Naive thymus-derived CD8-positive, alpha-beta T cell (primary cell): ENCODE measurements at regions not wholly inside any gene's neighbourhood (a gene's known extent, or its start where the extent isn't known, plus 50 kb on each side); places are given as distances from the start of the nearest gene placed in this dataset.
"Not testable (repeated sequence)": the region's sequence is repeated elsewhere in the genome, so short reads cannot be mapped to it uniquely, and the experiment has no call there.

ENCODE experiments used
- ATAC-seq, 2 donors: fragments of 150-1000 bp; cut with Tn5 transposase in 1 of 2; sonication (Bioruptor Pico), chemical (Tn5 transposase) in 1 of 2; 1 replicate in 1 of 2; 2 replicates in 1 of 2; pipeline ENCODE4 v1.10.0; 2021; ENCODE audit warnings: mild to moderate bottlenecking in 2 of 2, moderate library complexity in 2 of 2
- POLR2A ChIA-PET: fragments of 350-600 bp; sonication (Branson Sonifier 250); formaldehyde crosslinking; loops from one replicate; lab custom pipeline; 2021; ENCODE audit warnings: antibody characterized with exemption; lab: Charles Lee
- DNase-seq, 10 donors: peaks; one replicate each; pipeline versions ENCODE4 v3.0.0 to v3.0.0-alpha.2; 2020 to 2022
- H3K27ac Mint-ChIP-seq, 10 donors: one replicate each; pipeline ENCODE4 v1.8.0; 2020 to 2022; ENCODE audit warnings: mild to moderate bottlenecking in 10 of 10, mixed read lengths in 10 of 10, moderate library complexity in 4 of 10, inconsistent platforms in 1 of 10
- H3K27me3 Mint-ChIP-seq, 5 donors: one replicate each; pipeline ENCODE4 v1.8.0; 2021 to 2022; ENCODE audit warnings: mixed read lengths in 5 of 5
- H3K36me3 Mint-ChIP-seq, 3 donors: one replicate each; pipeline ENCODE4 v1.8.0; 2020 to 2022; ENCODE audit warnings: mixed read lengths in 3 of 3, mild to moderate bottlenecking in 2 of 3, inconsistent platforms in 1 of 3
- H3K4me1 Mint-ChIP-seq, 4 donors: one replicate each; pipeline ENCODE4 v1.8.0; 2021 to 2022; ENCODE audit warnings: mixed read lengths in 4 of 4
- H3K4me3 Mint-ChIP-seq, 10 donors: one replicate each; pipeline ENCODE4 v1.8.0; 2020 to 2022; ENCODE audit warnings: mild to moderate bottlenecking in 10 of 10, mixed read lengths in 10 of 10, moderate library complexity in 6 of 10, inconsistent platforms in 1 of 10
- H3K9me3 Mint-ChIP-seq, 9 donors: one replicate each; pipeline ENCODE4 v1.8.0; 2020 to 2022; ENCODE audit warnings: mixed read lengths in 9 of 9, mild to moderate bottlenecking in 3 of 9, inconsistent platforms in 1 of 9, moderate library complexity in 1 of 9

- Mint-ChIP-seq H3K27ac (no peak overlapping the region), H3K36me3 (peaks cover 0 to 41% (median 5%) of the 10 kb centered on the region in 3 donors), H3K4me1 (peaks cover 0 to 8% (median 0%) of the 10 kb centered on the region in 4 donors), H3K27me3 (peaks cover 0 to 3% (median 0%) of the 10 kb centered on the region in 5 donors), H3K9me3 (peaks cover 0 to 50% (median 28%) of the 10 kb centered on the region in 9 donors), H3K4me3 (no peak overlapping the region)
- DNase-seq (no peak), ATAC-seq (no peak)
- POLR2A ChIA-PET = no interaction called here
These were observed 759.4 kb downstream of the DIAPH3 start for GRCh38 chr13:59404331-59404730.

- H3K27me3 Mint-ChIP-seq = peaks cover 0 to 11% (median 9%) of the 10 kb centered on the region in 5 donors
- H3K27ac Mint-ChIP-seq, ATAC-seq, H3K4me3 Mint-ChIP-seq, POLR2A ChIA-PET, DNase-seq, H3K4me1 Mint-ChIP-seq: not testable (repeated sequence)
- peaks cover 0 to 41% (median 5%) of the 10 kb centered on the region in 3 donors for H3K36me3 Mint-ChIP-seq
- peaks cover 0 to 50% (median 28%) of the 10 kb centered on the region in 9 donors for H3K9me3 Mint-ChIP-seq
These were observed 756.5 kb downstream of the DIAPH3 start for GRCh38 chr13:59407251-59407650.

DNA sequence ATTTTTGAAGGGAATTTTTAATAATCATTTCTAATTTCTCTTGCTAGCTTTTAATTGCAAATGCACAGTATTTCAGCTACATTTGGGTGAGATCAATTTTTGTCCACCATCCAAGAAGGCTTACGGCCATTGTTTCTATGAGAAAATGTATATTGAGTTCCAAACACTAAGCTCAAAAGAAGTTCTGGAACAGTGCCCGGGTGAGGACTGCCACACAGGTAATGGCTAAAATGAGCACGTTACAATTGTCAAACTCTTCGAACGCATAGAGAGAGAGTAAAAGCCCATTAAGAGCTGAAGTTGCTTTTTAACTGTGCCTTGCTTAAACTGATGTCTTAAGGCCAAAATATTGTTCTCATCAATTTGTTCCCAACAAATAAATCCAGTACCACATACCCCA, 755.0 kb downstream of the DIAPH3 start:
- Mint-ChIP-seq H3K27ac (no peak overlapping the region), H3K4me1 (peaks cover 0 to 8% (median 0%) of the 10 kb centered on the region in 4 donors), H3K36me3 (peaks cover 0 to 29% (median 5%) of the 10 kb centered on the region in 3 donors), H3K9me3 (peaks cover 0 to 41% (median 20%) of the 10 kb centered on the region in 9 donors), H3K27me3 (peaks cover 0 to 9% (median 8%) of the 10 kb centered on the region in 5 donors), H3K4me3 (no peak overlapping the region)
- ATAC-seq = no peak
- no peak for DNase-seq
- POLR2A ChIA-PET = no interaction called here

GRCh38 chr13:59409211-59409610, 754.5 kb downstream of the DIAPH3 start:
- Mint-ChIP-seq H3K36me3 (peaks cover 0 to 29% (median 5%) of the 10 kb centered on the region in 3 donors), H3K27ac (no peak overlapping the region), H3K4me3 (no peak overlapping the region), H3K9me3 (peaks cover 0 to 36% (median 17%) of the 10 kb centered on the region in 9 donors), H3K27me3 (peaks cover 0 to 9% (median 8%) of the 10 kb centered on the region in 5 donors), H3K4me1 (peaks cover 0 to 8% (median 0%) of the 10 kb centered on the region in 4 donors)
- POLR2A ChIA-PET = no interaction called here
- ATAC-seq = no peak
- DNase-seq = no peak

DNA sequence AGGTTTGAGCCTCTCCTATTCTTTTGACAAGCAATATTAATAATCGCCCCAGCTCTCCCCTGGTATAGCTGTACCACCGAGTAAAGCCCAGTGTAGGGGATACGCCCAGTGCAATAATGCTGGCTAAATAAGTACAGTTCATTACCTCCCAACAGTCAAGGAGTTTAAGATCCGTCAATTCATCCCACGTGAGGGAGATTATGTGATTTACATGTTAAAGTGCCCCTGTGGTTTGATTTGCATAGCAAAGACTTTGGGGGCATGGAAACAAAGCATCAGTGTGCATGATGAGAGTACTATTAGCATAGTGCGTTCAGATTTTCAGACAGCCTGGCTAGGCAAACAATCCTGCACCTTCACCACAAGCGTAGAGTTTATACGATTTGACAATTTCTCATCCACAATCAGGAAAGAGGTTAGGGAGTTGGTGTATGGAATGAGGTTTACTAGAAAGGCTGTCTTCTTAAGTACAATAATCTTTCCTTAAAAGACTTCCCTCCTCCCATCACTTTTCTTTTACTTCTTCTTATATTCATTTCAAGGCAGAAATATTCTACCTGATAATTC, 754.0 kb downstream of the DIAPH3 start:
- POLR2A ChIA-PET = no interaction called here
- Mint-ChIP-seq H3K4me3 (no peak overlapping the region), H3K27ac (no peak overlapping the region), H3K9me3 (peaks cover 0 to 33% (median 17%) of the 10 kb centered on the region in 9 donors), H3K27me3 (peaks cover 0 to 9% (median 8%) of the 10 kb centered on the region in 5 donors), H3K4me1 (peaks cover 0 to 8% (median 0%) of the 10 kb centered on the region in 4 donors), H3K36me3 (peaks cover 0 to 29% (median 5%) of the 10 kb centered on the region in 3 donors)
- ATAC-seq (no peak), DNase-seq (no peak)

DNA sequence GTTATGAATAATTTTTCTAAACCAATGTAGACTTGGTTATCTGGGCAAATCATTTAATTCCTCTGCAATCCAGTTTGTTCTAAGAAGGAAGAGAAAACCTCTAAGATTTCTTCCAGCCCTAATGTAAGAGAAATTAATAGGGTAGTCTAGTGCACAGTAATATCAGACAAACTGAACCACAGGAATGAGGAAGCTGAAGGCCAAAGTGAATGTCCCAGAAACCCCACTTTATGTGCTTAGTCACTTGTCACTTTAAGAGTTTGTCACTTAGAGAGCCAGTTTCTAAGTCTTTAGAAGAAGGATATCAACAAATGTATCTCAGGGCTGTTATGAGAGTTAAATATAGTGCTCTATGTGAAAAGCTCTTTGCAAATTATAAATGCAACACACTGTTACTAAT, 750.6 kb downstream of the DIAPH3 start:
- peaks cover 0 to 8% (median 0%) of the 10 kb centered on the region in 9 donors for H3K9me3 Mint-ChIP-seq
- no peak overlapping the region for H3K4me3 Mint-ChIP-seq
- no peak for ATAC-seq
- POLR2A ChIA-PET = no interaction called here
- no peak for DNase-seq
- no peaks in the 10 kb centered on the region for H3K4me1 Mint-ChIP-seq
- H3K27ac Mint-ChIP-seq = no peak overlapping the region
- peaks cover 0 to 9% (median 8%) of the 10 kb centered on the region in 5 donors for H3K27me3 Mint-ChIP-seq
- peaks cover 0 to under 1% (median 0%) of the 10 kb centered on the region in 3 donors for H3K36me3 Mint-ChIP-seq

- no peaks in the 10 kb centered on the region for H3K4me1 Mint-ChIP-seq
- peaks cover 0 to 9% (median 8%) of the 10 kb centered on the region in 5 donors for H3K27me3 Mint-ChIP-seq
- no peak overlapping the region for H3K4me3 Mint-ChIP-seq
- H3K27ac Mint-ChIP-seq = no peak overlapping the region
- POLR2A ChIA-PET = no interaction called here
- peaks cover 0 to 2% (median 0%) of the 10 kb centered on the region in 9 donors for H3K9me3 Mint-ChIP-seq
- DNase-seq (no peak), ATAC-seq (no peak)
- no peaks in the 10 kb centered on the region for H3K36me3 Mint-ChIP-seq
These were observed 749.7 kb downstream of the DIAPH3 start for GRCh38 chr13:59414006-59414405.

DNA sequence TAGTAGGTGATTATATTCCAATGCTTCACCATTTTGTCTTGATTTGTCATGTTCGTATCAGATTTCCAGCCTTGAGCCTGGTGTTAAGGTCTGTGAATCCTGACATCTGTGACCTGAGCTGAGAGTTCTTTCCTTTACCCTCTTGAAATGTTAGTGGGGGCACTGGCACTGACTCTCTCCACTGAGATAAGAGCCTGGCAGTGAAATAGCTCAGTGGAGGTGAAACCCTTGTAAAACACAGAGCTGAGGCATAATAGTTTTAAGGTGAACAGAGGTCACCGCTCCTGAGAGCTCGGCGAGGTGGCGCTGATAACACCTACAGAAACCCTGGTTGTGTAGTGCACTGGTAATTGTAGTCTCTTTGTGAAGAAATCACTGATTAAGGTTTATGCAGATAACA, 748.2 kb downstream of the DIAPH3 start:
- Mint-ChIP-seq H3K4me1 (no peaks in the 10 kb centered on the region), H3K4me3 (no peak overlapping the region), H3K27ac (no peak overlapping the region), H3K9me3 (peaks cover 0 to 9% (median 0%) of the 10 kb centered on the region in 9 donors), H3K27me3 (peaks cover 0 to 8% (median 7%) of the 10 kb centered on the region in 5 donors), H3K36me3 (no peaks in the 10 kb centered on the region)
- DNase-seq (no peak), ATAC-seq (no peak)
- POLR2A ChIA-PET = no interaction called here

GRCh38 chr13:59416561-59416960, 747.2 kb downstream of the DIAPH3 start:
- Mint-ChIP-seq H3K4me3 (no peak overlapping the region), H3K4me1 (no peaks in the 10 kb centered on the region), H3K27ac (no peak overlapping the region), H3K36me3 (no peaks in the 10 kb centered on the region), H3K9me3 (peaks cover 0 to 8% (median 0%) of the 10 kb centered on the region in 9 donors), H3K27me3 (peaks cover 0 to 4% (median 0%) of the 10 kb centered on the region in 5 donors)
- POLR2A ChIA-PET = no interaction called here
- ATAC-seq (no peak), DNase-seq (no peak)

GRCh38 chr13:59422646-59423045, 741.1 kb downstream of the DIAPH3 start:
- Mint-ChIP-seq H3K4me3 (no peak overlapping the region), H3K27me3 (peaks cover 1 to 9% (median 3%) of the 10 kb centered on the region in 5 donors), H3K9me3 (peaks cover 0 to 8% (median 3%) of the 10 kb centered on the region in 9 donors), H3K27ac (no peak overlapping the region), H3K36me3 (no peaks in the 10 kb centered on the region), H3K4me1 (no peaks in the 10 kb centered on the region)
- DNase-seq (no peak), ATAC-seq (no peak)
- POLR2A ChIA-PET = no interaction called here

GRCh38 chr13:59423708-59424340, 739.9 kb downstream of the DIAPH3 start:
- ATAC-seq = no peak
- Mint-ChIP-seq H3K4me3 (no peak overlapping the region), H3K27ac (no peak overlapping the region), H3K36me3 (no peaks in the 10 kb centered on the region), H3K9me3 (peaks cover 0 to 12% (median 4%) of the 10 kb centered on the region in 9 donors), H3K4me1 (no peaks in the 10 kb centered on the region), H3K27me3 (peaks cover 1 to 9% (median 3%) of the 10 kb centered on the region in 5 donors)
- POLR2A ChIA-PET = no interaction called here
- DNase-seq = no peak

GRCh38 chr13:59424661-59425060, 739.1 kb downstream of the DIAPH3 start:
- H3K36me3 Mint-ChIP-seq = no peaks in the 10 kb centered on the region
- H3K27ac Mint-ChIP-seq = no peak overlapping the region
- no peak overlapping the region for H3K4me3 Mint-ChIP-seq
- peaks cover 0 to 12% (median 4%) of the 10 kb centered on the region in 9 donors for H3K9me3 Mint-ChIP-seq
- ATAC-seq (no peak), DNase-seq (no peak)
- H3K4me1 Mint-ChIP-seq = no peaks in the 10 kb centered on the region
- peaks cover 1 to 9% (median 3%) of the 10 kb centered on the region in 5 donors for H3K27me3 Mint-ChIP-seq
- POLR2A ChIA-PET = no interaction called here

- no peak overlapping the region for H3K4me3 Mint-ChIP-seq
- H3K36me3 Mint-ChIP-seq = no peaks in the 10 kb centered on the region
- no peaks in the 10 kb centered on the region for H3K4me1 Mint-ChIP-seq
- H3K27ac Mint-ChIP-seq = no peak overlapping the region
- H3K27me3 Mint-ChIP-seq = peaks cover 1 to 9% (median 3%) of the 10 kb centered on the region in 5 donors
- peaks cover 0 to 13% (median 5%) of the 10 kb centered on the region in 9 donors for H3K9me3 Mint-ChIP-seq
- POLR2A ChIA-PET = no interaction called here
- DNase-seq = no peak
- no peak for ATAC-seq
These were observed 738.5 kb downstream of the DIAPH3 start for GRCh38 chr13:59425211-59425741.
